ENCODE measurements at regions not wholly inside any gene's neighbourhood (a gene's known extent, or its start where the extent isn't known, plus 50 kb on each side); places are given as distances from the start of the nearest gene placed in this dataset.
"Not testable (repeated sequence)": the region's sequence is repeated elsewhere in the genome, so short reads cannot be mapped to it uniquely, and the experiment has no call there.

DNA sequence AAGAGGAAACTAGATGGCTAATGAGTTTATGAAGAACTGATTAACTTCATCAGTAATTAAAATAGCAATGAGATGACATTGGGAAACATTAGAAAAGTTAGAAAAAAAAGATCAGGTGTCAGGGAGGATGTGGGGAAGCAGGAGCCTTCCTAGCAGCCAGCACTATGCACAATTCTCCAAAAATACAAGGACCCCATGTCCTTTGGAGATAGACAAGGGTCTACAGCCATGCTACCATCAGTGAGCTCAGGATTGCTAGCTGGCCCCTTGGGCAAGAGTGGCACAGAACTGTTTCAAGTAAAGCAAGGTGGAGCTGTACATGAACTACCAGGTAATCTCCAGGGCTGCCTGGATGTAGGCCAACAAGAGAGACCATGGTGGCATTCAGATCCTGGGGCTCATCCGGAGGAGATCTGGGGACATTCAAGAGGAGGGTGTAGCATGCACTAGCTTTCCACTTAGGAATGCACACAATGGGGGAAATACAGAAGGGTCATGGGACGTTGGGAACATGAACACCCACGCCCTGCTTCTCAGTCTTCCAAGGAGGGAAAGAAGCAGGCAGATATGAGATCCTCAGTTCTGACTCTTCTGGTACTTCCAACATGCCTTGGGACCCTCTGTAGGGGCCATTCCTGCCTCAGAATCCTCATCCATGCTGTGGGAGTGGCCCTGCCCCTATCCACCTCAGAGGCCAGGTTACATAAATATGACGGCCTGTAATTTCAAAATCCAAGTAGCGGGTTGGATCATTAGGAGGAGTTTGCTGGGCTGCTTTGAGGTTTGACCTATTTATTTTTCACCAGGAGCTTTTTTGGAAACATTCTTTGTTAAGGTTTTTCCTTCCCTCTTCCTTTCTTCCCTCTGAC lies 82.2 kb upstream of the HABP2 start:
- DNase-seq (ENCODE audit: low spot score), result no peak

DNA sequence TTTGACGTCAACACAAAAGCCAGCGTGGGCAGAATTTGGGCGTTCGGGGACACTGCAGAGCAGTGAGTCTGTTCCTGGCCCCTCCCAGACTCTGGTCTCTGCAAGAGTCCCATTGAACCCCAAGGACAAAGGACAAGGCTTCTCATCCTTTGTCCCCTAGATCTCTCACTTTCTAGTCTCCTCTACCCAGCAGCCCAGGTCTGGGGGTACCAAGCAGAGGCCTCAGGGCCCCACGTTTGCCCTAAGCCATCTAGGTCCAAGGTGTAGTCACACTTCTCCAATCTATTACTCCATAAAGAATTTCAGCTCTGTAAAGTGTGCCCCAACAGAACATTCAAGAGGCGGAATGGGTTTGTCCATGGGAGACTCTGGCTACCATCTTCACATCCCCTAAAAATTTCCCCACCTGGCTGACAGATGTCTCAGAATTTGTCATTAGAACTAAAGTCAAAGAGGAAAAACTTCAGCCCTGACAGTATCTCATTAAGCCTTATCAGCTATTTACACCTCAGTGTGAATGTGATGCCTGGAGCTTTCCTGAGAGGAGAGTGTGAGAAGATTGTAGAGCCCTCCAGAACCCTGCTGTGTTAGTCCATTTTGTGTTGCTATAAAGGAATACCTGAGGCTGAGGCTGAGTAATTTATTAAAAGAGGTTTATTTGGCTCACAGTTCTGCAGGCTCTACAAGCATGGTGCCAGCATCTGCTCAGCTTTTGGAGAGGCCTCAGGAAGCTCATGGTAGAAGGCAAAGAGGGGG lies 81.4 kb upstream of the HABP2 start:
- DNase-seq (ENCODE audit: low spot score), result no peak

DNA sequence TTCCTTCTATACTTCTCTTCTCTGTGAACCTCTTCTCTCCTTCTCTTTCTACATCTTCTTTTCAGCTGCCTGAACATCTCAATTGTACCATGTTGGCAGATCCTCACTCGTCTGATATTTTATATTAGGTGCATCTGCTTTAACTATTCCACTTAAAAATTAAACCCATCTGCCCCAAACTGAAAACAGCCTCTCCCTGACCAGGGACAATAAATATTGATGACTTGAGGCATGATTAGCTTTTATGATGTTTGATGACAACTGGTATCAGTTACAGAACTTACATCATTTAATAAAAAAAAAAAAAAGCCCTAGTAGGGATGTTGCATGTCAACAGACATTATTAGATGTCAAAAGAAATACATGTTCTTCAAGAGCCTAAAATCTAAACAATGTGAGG lies 79.8 kb upstream of the HABP2 start:
- no peak for DNase-seq (ENCODE audit: low spot score)

DNA sequence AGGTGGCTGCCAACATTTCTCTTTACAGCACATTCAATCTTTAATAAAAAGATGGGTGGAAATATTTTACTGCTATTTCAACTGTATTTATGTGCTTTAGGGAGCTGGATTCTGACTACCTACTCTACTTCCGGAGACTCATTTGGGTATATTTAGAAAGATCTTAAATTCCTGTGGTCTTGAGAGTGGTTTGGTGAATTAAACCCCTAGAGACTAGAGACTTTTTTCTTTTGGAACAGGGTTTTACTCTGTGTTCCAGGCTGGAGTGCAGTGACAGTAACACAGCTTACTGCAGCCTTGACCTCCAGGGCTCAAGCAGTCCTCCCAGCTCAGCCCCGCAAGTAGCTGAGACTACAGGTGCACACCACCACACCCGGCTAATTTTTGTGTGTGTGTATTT lies 79.0 kb upstream of the HABP2 start:
- no peak for DNase-seq (ENCODE audit: low spot score)

DNA sequence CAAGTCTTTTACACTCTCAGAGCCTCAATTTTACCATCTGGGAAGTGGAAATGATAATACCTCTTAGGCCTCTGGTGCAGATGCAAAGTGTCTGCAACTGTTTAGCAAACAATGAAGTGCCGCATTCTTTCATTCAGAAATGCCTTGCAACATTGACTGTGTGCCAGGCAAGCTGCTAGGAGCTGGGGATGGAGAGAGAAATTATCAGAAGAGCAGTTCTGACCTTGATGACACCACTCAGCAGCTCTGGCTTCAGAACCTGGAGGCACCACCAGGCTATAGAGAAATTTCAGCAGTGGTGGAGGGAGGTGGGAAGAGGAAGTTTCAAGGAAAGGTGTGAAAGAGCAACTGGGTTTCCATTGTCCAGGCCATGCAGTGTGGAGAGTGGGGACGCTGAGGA lies 78.1 kb upstream of the HABP2 start:
- no peak for DNase-seq (ENCODE audit: low spot score)

DNA sequence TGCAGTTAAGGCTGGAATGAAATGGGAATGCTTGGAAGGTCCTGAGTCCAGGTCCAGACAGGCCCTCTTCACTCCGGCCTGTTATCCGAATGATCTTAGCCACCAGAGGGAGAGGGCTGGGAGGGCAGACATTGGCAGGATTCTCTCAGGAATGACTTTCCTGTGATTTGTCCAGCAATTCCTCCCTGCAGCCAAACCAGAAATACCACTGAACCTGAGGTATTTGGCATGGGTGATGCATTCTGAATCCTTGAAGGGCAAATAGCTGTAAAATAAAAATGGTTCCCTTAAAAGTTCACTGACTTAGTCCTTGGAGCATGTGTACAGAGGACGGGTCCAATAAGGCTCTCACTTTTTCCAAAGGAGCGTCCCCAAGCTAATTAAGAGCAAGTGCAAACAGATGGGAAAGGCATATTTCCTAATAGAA lies 77.5 kb upstream of the HABP2 start:
- no peak for DNase-seq (ENCODE audit: low spot score)

DNA sequence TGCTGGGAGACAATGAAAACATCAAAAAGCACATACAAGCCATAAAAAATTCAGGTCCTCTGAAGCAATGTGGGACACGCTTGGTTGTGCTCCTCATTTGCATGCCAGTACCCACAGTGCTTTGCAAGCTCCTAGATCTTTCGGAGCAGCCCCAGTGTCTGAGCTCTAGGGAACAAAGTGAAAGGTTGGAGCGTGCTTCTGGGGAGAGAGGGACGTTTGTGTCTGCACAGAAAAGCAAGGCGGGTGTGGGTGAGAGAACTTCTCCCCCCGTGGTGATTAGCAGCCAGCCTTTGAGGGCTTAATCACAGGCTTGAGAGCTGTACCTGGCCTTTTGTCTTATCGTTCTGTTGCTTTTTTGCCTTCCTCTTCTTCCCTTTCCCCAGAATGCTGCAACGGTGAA lies 76.7 kb upstream of the HABP2 start:
- DNase-seq (ENCODE audit: low spot score), result no peak

DNA sequence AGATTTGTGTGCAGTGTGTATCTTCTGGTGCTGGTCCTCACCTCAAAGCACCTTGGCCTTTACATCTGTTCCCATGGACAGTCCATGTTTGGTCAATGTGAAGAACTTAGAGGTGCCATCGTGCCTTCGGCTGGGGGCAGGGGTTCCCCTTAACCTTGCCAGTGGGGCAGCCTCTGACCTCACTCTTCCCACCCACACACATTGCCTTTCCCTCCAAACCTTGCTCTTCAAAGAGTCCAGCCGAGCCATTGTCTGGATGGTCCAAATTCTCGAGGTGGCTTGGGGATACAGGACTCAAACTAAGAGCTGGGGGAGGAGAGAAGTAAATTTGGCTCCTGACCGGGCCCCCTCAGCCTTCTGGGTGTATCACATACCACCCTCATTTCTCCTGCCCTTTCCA lies 76.2 kb upstream of the HABP2 start:
- DNase-seq (ENCODE audit: low spot score), result no peak

DNA sequence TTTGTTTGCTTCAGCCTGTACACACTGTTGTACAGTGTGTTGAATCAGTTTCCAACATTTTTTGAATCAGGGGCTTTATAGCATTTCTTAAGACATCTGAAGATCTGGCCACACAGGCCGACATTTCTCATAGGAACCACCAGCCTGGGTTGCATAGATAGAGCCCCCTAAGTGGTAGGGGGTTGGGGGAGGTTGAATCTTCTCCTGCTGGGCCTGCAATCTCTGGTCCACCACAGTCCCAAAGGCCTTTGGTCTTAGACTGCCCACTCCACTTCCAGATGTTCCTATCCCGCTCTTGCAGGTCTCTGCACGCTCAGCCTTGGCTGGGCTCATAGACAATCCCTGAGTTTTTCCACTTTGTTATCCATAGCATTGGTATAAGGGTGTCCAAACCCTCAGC lies 75.4 kb upstream of the HABP2 start:
- DNase-seq (ENCODE audit: low spot score), result no peak

DNA sequence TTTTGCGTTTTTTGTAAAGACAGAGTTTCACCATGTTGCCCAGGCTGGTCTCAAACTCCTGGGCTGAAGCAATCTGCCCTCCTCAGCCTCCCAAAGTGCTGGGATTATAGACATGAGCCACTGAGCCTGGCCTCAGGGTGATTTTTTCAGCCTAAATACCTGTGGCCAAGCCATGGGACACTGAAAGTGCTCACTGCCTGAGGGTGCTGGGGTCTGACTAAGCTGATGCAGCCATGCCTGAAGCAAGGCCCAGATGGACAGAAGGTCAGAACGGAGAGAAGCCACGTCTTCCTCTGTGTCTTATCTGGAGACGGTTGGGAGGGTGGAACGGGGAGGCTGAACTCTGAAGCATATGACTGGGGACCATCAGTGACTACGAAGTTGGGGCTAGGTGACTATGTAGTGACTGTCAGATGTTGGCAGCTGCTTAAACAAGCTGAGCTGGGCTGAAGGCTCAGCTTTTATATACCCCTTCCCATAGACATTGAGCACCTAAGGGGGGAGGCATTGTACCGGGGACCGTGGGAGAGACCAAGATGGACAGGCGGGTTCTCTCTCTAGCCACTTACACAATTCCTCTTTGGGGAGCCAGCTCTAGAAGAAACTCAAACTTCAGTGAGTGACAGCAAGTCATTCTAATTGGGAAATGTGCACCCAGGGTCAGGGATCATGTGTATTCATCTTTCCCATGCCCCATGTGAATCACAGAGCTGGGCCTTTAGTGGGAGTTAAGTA lies 73.3 kb upstream of the HABP2 start:
- DNase-seq (ENCODE audit: low spot score), result no peak

DNA sequence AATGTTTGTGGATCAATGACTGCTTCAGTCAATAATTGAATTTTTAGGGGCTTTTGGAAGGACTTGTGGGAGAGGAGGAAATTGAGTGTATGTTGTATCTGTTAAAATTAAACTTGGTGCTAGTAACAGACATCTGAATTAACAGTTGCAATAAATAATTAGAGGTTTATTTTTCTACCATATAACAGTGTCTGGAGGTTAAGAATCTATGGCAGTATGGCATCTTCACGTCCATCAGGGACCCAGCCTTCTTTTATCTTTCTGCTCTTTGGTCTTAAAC lies 72.8 kb upstream of the HABP2 start:
- no peak for DNase-seq (ENCODE audit: low spot score)

DNA sequence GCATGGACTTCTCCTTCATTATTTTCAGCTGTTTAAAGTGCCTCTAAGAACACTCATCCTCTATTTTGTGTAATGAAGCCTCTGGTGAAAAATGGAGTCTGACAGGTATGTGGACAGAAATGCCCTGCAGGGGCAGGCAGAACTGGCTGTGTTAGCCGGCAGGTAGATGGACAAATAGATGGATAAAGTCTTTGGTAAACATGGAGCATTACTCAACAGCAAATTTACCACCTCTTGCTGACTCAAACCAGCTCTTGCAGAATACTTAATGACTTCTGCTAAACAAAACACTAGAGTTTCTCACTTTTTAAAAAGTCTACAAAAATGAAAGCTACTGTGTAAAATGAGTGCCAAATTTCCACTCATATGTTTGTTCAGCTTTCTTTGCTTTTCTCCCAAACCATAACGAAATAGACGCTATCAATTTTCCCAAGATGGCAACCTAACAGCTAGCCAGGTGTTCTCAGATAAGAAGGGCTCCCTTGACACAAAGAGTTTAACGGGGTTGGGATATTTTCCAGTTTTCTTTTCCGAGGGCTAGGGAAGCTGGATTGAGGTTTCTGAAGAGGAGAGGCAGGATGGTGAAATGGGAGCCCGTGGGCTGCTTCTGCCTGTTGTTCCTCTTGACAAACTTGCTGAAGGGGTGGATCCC lies 71.9 kb upstream of the HABP2 start:
- no peak for DNase-seq (ENCODE audit: low spot score)

DNA sequence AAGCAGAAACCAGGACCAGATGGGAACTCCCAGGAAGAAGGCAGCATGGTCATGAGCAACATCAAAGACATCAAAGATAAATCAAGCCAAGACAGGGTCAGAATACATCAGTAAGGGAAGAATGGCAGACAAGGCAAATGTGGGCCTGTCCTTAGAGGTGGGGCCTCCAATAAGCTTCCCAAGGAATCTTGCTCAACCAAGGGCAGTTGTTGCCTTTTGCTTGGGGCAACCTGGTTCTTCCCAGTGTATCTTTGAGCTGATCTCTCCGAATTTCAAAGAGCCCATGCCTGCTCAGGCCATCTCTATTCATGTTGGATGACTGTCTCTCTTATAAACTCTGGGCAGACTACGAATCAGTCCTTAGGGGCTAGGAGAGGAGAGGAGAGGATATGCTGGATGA lies 68.4 kb upstream of the HABP2 start:
- no peak for DNase-seq (ENCODE audit: low spot score)

DNA sequence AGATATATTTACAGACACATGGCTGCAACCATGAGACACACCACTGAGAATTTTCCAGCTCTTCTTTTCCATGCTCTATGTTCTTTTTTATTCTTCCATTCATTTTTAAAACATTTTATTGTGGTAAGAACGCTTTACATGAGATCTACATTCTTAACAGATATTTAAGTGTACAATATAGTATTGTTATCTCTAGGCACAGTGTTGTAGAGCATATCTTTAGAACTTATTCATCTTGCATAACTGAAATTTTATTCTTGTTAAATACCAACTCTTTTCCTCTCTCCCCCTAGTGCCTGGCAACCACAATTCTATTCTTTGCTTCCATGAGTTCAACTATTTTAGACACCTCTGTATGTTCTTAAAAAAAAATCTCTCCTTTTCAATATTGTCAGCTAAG lies 67.1 kb upstream of the HABP2 start:
- DNase-seq (ENCODE audit: low spot score), result no peak

DNA sequence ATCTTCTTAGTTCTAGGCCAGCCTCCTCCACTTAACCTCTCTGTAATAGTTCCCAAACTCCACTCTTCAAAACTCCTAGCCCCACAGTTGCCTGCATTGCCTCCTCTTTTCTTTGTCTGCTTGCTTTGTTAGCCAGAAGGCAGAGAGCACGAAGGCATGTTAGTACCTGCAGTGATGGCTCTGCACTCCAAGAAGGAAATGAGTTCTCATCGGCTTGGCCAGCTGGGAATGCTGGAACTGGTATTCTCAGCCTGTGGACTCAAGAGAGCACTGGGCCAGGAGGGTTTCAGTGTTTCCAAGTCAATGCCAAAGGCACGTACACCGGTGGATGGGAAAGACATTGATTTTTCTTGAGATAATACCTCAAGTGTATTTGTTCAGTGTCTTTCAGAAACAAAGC lies 66.3 kb upstream of the HABP2 start:
- no peak for DNase-seq (ENCODE audit: low spot score)

DNA sequence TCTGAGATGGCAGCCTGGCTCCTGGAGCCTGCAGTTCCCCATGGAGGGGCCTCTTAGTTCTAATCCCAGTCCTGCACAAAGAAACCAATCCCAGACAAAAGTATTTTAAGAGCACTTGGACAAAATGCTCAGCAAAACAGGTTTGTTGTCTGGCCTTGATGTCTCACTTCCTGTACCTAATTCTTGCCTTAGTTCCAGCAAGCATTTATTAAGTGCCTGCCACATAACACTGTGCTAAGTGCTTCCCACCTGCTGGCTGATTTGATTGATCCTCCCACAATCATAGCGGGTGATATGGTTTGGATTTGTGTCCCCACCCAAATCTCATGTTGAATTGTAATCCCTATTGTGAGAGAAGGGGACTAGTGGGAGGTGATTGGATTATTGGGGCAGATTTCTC lies 65.7 kb upstream of the HABP2 start:
- no peak for DNase-seq (ENCODE audit: low spot score)

DNA sequence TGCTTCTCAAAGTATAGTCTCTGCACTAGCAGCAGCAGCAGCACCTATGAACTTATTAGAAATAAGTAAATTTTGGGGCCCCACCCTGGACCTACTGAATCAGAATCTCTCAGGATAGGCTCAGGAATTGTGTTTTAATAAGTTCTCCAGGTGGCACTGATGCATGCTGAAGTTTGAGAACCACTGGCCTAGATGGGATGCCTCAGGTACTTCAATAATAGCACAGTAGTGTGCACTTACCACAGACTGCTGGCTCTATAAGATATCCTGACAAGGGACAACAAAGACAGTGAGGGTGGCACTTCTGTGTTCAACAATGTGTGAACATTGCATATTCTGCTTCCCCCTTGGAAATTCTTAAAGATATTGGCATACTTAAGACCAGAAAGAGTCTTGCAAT lies 64.7 kb upstream of the HABP2 start:
- no peak for DNase-seq (ENCODE audit: low spot score)

DNA sequence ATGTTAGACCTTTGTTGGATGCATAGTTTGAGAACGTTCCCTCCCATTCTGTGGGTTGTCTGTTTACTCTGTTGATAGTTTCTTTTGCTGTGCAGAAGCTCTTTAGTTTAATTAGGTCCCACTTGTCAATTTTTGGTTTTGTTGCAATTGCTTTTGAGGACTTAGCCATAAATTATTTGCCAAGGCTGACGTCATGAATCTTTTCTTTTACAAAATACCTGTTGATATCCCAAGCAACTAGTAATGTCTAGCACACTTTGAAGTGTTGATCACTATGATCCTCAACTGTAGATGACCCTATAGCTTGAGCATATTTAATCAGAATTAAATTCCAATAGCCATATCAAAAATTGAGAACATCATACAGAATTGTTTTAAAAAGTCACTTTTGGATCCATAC lies 63.3 kb upstream of the HABP2 start:
- not testable (repeated sequence) for DNase-seq (ENCODE audit: low spot score)

DNA sequence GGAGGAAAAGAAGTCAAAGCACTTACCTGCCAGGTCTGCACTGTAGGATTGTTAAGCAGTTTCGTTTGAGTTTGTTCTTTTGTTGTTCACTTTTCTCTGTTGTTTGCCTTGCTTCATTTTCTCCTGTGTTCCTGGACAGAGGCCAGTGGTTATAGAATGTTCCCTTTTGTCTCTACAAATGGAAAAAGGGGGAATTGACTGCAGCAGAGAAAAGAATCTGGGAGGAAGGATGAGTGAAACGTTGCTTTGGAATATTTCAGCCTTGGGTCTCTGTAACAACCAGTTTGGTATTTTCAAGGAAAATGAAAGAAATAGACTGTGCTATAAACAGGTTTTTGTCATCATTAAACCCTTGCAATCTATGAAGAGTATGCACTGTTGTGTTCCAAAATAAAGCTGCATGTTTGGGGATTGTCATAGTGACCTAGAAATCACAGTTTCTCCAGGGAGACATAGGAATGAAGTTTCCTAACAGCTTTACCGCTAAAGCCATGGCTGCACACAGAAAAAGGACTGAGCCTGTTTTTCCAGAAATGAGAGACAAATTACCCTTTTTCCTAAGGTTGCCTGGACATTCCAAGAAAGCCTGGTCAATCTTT lies 60.8 kb upstream of the HABP2 start:
- no peak for DNase-seq (ENCODE audit: low spot score)

DNA sequence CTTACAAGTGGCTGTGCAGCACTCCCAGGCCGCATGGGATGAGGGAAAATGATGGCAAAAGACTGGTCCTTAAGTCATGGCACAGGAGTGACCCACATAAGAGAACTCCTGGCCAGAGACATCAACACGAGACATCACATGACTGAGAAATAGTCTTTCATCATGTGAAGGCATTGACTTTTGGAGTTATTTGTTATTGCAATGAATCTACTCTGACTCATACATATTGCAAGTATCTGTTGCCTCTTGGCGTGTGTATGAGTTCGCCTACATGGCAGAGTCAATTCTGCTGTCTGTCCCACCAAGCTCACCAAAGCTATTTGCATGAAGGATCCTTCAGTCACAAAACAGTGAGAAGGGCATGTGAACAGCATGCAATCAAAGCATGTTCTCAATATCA lies 59.7 kb upstream of the HABP2 start:
- DNase-seq (ENCODE audit: low spot score), result no peak

DNA sequence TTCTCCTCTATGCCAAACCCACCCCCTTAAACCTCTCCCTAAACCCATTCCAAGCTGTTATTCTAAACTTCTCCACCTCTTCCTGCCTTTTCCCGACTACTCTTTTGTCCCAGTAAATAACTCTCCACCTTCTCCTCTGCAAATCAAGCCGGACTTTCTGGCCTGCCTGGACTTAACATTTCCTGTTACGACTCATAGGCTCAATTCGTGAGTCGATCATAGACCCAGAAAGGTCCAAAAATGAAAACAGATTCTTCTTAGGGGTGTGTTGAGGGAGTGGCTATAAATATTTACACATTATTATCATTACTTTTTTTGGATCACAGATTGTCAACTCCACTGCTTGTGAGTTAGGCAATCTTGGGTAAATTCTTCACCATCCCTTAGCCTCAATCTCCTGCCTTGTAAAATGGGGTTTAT lies 59.0 kb upstream of the HABP2 start:
- no peak for DNase-seq (ENCODE audit: low spot score)

DNA sequence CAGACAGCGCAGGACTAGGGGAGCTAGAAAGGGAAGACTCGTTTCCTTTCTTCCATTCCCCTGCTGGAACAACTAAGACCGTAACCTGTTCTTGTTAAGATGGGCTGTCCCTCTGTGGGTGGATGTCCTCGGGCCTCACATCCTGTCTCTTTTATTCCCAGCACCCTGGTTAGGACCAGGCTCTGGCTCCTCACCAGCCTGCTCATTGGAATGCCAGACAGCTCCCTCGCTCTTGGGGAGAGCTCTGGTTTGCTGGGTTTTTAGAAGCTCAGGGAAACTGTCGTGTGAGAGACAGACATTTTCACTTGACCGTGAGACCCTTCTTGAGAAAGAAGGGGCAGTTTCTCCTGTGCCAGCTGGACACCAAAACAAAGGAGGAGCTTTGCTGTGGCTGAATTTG lies 58.1 kb upstream of the HABP2 start:
- DNase-seq (ENCODE audit: low spot score), result no peak
